Natural killer cell treated with Interleukin-12 subunit alpha and Interleukin-12 subunit beta and Interleukin-15 and Interleukin-18, amount 100 ng/mL, for 72 hours (primary cell): ENCODE measurements at regions not wholly inside any gene's neighbourhood (a gene's known extent, or its start where the extent isn't known, plus 50 kb on each side); places are given as distances from the start of the nearest gene placed in this dataset.

ENCODE experiments used
- ATAC-seq, 2 donors: fragments of 150-1000 bp; cut with Tn5 transposase in 1 of 2; sonication (Bioruptor Pico), chemical (Tn5 transposase) in 1 of 2; 2 replicates each; pipeline ENCODE4 v1.10.0; 2021
- DNase-seq: peaks from one replicate; pipeline ENCODE4 v3.0.0; 2022; ENCODE audit warnings: low spot score
- H3K27ac Mint-ChIP-seq, 2 donors: 1 replicate in 1 of 2; 2 replicates in 1 of 2; pipeline ENCODE4 v1.8.0; 2022; ENCODE audit warnings: mixed read lengths in 2 of 2, mild to moderate bottlenecking in 1 of 2, moderate library complexity in 1 of 2
- H3K27me3 Mint-ChIP-seq, 2 donors: 1 replicate in 1 of 2; 2 replicates in 1 of 2; pipeline ENCODE4 v1.8.0; 2022; ENCODE audit warnings: mixed read lengths in 2 of 2
- H3K36me3 Mint-ChIP-seq: one replicate; pipeline ENCODE4 v1.8.0; 2022; ENCODE audit warnings: mixed read lengths
- H3K4me1 Mint-ChIP-seq, 2 donors: 1 replicate in 1 of 2; 2 replicates in 1 of 2; pipeline ENCODE4 v1.8.0; 2022; ENCODE audit warnings: low read depth in 2 of 2, mixed read lengths in 2 of 2, mild to moderate bottlenecking in 1 of 2
- H3K4me3 Mint-ChIP-seq: one replicate; pipeline ENCODE4 v1.8.0; 2022; ENCODE audit warnings: mixed read lengths
- H3K9me3 Mint-ChIP-seq: 2 replicates; pipeline ENCODE4 v1.8.0; 2022; ENCODE audit warnings: mixed read lengths

DNA sequence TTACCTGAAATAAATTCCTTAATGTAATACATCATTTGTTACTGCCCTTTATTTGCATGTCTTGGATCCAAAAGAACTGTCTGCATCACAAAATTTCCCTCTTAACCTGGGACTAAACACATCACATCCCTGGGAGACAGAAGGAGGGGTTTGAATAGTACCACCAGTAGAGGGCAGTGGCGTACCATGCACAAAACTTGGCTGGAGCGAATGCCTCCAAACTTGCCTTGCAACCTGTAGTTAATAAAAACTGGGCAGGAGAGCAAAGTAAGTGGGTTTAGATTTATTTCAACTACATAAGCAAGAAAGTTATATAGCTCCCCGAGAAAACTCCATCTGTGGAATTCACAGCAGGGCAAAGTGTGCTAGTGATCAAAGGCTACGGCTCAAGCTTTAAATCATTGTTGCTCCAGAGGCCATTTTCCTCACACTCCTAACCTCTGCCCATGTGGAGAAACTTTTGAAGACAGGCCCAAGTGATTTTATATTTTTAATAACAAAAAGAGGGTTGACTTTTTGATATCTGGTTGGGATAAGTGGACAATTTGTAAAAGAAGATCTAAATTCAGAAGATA is 1176.7 kb upstream of the SEL1L start:
- Mint-ChIP-seq H3K36me3 (no peaks in the 10 kb centered on the region), H3K4me3 (no peak overlapping the region), H3K27ac (no peak overlapping the region), H3K9me3 (no peaks in the 10 kb centered on the region), H3K4me1 (no peaks in the 10 kb centered on the region), H3K27me3 (no peaks in the 10 kb centered on the region)
- DNase-seq, result no peak
- no peak for ATAC-seq

DNA sequence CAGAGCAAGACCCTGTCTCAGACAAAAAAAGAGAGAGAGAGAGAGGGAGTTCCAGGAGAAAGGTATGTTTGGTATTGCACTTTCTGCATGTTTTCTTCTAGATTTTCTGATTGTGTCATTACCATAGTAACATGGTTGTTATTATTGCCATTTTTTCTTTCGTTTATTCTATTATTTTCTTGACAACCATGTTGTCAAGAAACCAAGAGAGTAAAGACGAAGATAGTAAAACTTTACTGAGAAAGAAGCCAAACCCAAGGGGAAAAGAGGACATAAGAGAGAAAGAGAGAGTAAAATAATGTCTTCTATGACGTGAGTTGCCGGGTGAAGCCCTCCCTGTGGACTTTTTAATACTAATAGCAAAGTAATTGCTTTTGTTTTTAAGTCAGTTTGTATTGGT is 1186.0 kb upstream of the SEL1L start:
- no peaks in the 10 kb centered on the region for H3K4me1 Mint-ChIP-seq
- peaks cover 13% of the 10 kb centered on the region for H3K36me3 Mint-ChIP-seq
- DNase-seq, result no peak
- peaks cover 8% of the 10 kb centered on the region for H3K9me3 Mint-ChIP-seq
- H3K27ac Mint-ChIP-seq, result no peak overlapping the region
- H3K4me3 Mint-ChIP-seq, result no peak overlapping the region
- H3K27me3 Mint-ChIP-seq, result no peaks in the 10 kb centered on the region
- no peak for ATAC-seq

DNA sequence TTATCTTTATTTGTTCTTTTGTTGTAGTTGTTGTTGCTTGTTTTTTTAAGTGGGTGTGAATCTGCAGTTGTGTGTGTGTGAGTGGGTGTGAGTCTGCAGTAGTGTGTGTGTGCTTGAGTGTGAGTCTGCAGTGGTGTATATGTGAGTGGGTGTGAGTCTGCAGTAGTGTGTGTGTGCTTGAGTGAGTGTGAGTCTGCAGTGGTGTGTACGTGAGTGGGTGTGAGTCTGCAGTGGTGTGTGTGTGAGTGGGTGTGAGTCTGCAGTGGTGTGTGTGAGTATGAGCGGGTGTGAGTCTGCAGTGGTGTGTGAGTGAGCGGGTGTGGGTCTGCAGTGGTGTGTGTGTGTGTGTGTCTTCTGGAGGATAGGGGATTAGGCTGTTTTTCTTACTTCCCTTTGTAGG is 1186.8 kb upstream of the SEL1L start:
- no peak overlapping the region for H3K4me3 Mint-ChIP-seq
- no peak overlapping the region for H3K27ac Mint-ChIP-seq
- H3K36me3 Mint-ChIP-seq, result peaks cover 18% of the 10 kb centered on the region
- H3K9me3 Mint-ChIP-seq, result peaks cover 13% of the 10 kb centered on the region
- no peak for ATAC-seq
- no peaks in the 10 kb centered on the region for H3K4me1 Mint-ChIP-seq
- H3K27me3 Mint-ChIP-seq, result no peaks in the 10 kb centered on the region
- DNase-seq, result no peak

DNA sequence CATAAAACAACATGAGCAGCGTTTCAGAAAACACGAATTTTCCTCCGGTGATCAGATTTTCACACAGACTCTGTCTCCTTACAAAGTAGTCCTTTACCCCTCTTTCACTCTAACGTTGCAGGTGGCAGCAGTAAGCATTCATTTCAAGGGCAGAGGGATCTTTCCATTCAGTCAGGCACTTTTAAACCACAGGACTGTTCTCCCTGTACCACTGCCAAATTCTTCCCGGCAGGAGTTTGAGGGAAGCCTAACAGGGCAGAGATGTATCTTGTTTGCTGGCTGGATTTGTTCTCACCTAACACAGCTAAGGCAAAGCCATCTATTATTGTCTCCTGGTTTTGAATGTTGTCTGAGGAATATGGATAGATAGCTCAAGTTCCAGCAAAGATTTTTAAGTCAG is 1187.3 kb upstream of the SEL1L start:
- Mint-ChIP-seq H3K4me3 (no peak overlapping the region), H3K36me3 (peaks cover 18% of the 10 kb centered on the region), H3K27ac (no peak overlapping the region), H3K4me1 (no peaks in the 10 kb centered on the region), H3K9me3 (peaks cover 13% of the 10 kb centered on the region), H3K27me3 (no peaks in the 10 kb centered on the region)
- no peak for ATAC-seq
- no peak for DNase-seq

DNA sequence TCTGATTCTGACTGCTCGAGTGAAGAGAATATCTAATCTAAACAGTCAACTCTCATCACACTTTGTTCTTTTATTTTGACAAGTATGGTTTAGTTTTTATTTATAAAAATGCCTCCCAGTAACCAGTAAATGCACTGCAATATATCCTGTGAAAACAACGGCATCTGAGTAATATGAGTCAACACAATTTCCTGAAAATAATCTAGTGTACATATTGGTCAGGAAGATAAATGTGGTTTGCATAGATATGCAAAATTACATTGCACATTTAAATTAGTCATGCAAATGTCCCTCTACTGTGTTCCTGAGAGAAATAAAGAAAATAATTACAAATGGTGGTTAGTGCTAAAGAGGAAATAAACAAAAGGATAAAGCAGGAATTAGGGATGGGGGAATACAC is 1190.7 kb upstream of the SEL1L start:
- Mint-ChIP-seq H3K9me3 (peaks cover 24% of the 10 kb centered on the region), H3K4me3 (no peak overlapping the region), H3K4me1 (no peaks in the 10 kb centered on the region), H3K27ac (no peak overlapping the region), H3K36me3 (peaks cover 16% of the 10 kb centered on the region), H3K27me3 (no peaks in the 10 kb centered on the region)
- ATAC-seq, result no peak
- DNase-seq, result no peak

DNA sequence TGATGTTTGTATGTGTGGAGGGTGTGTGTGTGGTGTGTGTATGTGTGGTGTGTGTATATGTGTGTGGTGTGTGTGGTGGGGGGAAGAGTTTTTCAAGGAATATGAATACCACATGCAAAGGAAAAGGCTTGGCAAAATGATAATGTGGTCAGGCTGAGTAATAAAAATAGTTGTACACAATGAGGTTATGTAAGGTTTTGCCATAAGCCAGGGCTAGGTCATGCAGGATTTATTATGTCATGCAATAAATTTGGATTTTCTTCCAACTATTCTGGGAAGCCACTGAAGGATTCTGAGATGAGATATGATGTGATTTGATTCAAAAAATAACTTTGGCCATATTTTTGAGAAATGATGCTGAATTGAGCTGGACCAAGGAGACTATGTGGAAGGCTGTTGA is 1191.6 kb upstream of the SEL1L start:
- H3K9me3 Mint-ChIP-seq, result peaks cover 23% of the 10 kb centered on the region
- peaks cover 12% of the 10 kb centered on the region for H3K36me3 Mint-ChIP-seq
- no peak overlapping the region for H3K27ac Mint-ChIP-seq
- H3K4me3 Mint-ChIP-seq, result no peak overlapping the region
- ATAC-seq (no peak), DNase-seq (no peak)
- no peaks in the 10 kb centered on the region for H3K4me1 Mint-ChIP-seq
- H3K27me3 Mint-ChIP-seq, result no peaks in the 10 kb centered on the region

DNA sequence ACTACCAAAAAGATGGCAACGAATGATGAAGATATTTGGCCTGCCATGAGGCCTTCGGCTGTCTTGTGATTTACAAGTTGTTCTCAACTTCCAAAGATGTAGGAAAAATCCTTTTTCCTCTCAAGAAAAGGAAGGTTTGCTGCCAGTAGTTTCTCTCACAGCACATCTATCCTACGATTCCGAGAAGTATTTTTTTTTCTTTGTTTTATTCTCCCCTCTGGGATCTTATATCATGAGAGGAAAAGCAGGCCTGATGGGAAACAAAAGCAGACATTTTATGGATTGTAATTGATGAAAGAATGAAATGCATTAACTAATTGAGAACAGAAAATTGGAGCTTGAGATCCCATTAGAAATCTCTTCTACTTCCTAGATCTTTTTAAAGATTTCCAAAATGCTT is 1197.9 kb upstream of the SEL1L start:
- H3K27ac Mint-ChIP-seq, result no peak overlapping the region
- peaks cover 20% of the 10 kb centered on the region for H3K9me3 Mint-ChIP-seq
- no peak for ATAC-seq
- no peaks in the 10 kb centered on the region for H3K27me3 Mint-ChIP-seq
- no peaks in the 10 kb centered on the region for H3K36me3 Mint-ChIP-seq
- no peak overlapping the region for H3K4me3 Mint-ChIP-seq
- no peaks in the 10 kb centered on the region for H3K4me1 Mint-ChIP-seq
- DNase-seq, result no peak

DNA sequence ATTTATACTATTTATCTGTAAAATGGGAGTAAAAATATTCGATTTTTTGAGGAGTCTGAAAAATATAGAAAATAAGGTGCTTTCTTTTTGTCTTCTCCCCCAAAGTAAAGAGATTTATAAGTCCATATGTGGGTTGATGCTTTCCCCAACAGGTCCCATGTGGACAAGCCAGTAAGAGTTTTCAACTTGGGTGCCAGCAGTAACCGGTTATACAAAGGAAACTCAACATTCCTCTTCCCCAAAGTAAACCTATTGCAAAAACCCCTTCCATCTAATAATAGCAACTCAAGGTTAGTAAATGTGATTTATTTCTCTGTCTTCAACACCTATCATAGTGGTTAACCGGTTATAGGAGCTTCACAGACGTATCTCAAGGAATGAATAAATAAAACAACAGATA is 1206.9 kb upstream of the SEL1L start:
- no peak for DNase-seq
- ATAC-seq, result no peak
- no peak overlapping the region for H3K4me3 Mint-ChIP-seq
- peaks cover 19% of the 10 kb centered on the region for H3K9me3 Mint-ChIP-seq
- no peak overlapping the region for H3K27ac Mint-ChIP-seq
- H3K36me3 Mint-ChIP-seq, result peaks cover 5% of the 10 kb centered on the region
- no peaks in the 10 kb centered on the region for H3K4me1 Mint-ChIP-seq
- no peaks in the 10 kb centered on the region for H3K27me3 Mint-ChIP-seq

DNA sequence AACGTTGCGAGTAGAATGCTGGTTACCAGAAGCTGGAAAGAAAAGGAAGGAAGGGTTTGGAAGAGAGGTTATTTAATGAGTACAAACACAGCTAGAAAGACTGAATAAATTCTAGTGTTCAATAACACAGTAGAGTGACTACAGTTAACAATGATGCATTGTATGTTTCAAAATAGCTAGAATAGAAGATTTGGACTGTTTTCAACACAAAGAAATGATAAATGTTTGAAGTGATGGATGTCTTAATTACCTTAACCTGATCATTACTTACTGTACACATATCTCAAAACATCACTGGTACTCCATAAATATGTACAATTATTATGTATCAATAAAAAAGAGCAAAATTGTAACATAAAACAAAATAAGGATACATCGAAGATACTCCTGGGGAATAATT is 1221.8 kb upstream of the SEL1L start:
- Mint-ChIP-seq H3K27ac (no peak overlapping the region), H3K9me3 (peaks cover 27% of the 10 kb centered on the region), H3K27me3 (no peaks in the 10 kb centered on the region), H3K4me1 (no peaks in the 10 kb centered on the region), H3K4me3 (no peak overlapping the region), H3K36me3 (peaks cover 8% of the 10 kb centered on the region)
- DNase-seq (no peak), ATAC-seq (no peak)

DNA sequence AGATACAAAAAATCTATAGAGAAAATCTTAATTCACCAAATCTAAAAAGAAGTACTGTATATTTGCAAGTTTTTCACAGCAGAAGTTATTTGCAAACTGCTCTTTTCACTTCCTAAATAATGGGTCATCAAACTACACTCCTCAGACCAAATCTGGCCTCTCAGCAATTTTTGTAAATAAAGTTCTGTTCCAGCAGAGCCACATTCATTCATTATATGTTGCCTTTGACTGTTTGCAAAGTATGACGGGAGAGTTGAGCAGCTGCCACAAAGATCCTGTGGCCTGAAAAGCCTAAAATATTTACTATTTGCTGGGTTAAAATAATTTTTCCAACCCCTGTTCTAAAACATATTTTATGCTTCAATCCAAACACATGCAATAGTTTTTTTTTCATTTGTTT is 1222.3 kb upstream of the SEL1L start:
- Mint-ChIP-seq H3K27me3 (no peaks in the 10 kb centered on the region), H3K36me3 (peaks cover 8% of the 10 kb centered on the region), H3K27ac (no peak overlapping the region), H3K4me3 (no peak overlapping the region), H3K4me1 (no peaks in the 10 kb centered on the region), H3K9me3 (peaks cover 27% of the 10 kb centered on the region)
- ATAC-seq (no peak), DNase-seq (no peak)

DNA sequence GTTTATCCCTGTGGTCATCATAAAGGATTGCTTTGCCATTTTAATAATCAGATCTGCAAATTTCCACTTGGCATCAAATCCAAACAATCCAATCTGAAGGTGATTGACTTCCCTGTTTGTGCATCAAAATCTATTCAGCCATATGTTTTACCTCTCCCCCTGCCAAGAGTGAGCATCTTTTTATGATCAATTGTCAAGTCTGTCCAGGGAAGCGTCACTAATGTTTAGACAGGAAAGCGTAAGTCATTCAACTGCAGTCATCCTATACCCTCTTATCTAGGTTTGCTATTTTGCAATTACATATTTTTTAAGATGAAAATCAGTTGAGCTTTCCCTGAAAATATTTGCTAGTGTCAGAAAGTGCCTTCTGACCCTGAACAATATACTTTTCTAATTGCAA is 1224.1 kb upstream of the SEL1L start:
- Mint-ChIP-seq H3K27me3 (no peaks in the 10 kb centered on the region), H3K4me1 (no peaks in the 10 kb centered on the region), H3K27ac (no peak overlapping the region), H3K4me3 (no peak overlapping the region), H3K36me3 (peaks cover 4% of the 10 kb centered on the region), H3K9me3 (peaks cover 24% of the 10 kb centered on the region)
- DNase-seq, result no peak
- no peak for ATAC-seq

DNA sequence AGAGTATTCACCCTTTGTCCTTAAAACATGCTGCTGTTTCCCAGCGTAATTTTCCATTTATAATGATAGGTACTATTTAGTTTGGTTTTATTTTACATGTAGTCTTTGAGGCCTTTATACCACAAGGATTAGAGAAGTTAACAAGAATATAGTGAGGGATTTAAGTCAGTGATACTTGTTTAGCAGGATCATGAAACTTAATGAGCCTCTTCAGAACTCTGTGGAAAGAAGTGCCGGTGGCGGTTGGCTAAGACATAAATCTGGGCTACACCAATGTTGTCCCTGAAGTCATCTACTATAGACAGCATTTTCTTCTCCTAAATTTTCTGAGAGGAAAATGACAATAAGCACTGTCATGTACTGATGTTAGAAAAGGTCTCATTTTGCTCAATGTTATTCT is 1226.0 kb upstream of the SEL1L start:
- no peak overlapping the region for H3K4me3 Mint-ChIP-seq
- H3K4me1 Mint-ChIP-seq, result no peaks in the 10 kb centered on the region
- peaks cover 22% of the 10 kb centered on the region for H3K9me3 Mint-ChIP-seq
- H3K36me3 Mint-ChIP-seq, result peaks cover 4% of the 10 kb centered on the region
- H3K27ac Mint-ChIP-seq, result no peak overlapping the region
- H3K27me3 Mint-ChIP-seq, result no peaks in the 10 kb centered on the region
- ATAC-seq (no peak), DNase-seq (no peak)

DNA sequence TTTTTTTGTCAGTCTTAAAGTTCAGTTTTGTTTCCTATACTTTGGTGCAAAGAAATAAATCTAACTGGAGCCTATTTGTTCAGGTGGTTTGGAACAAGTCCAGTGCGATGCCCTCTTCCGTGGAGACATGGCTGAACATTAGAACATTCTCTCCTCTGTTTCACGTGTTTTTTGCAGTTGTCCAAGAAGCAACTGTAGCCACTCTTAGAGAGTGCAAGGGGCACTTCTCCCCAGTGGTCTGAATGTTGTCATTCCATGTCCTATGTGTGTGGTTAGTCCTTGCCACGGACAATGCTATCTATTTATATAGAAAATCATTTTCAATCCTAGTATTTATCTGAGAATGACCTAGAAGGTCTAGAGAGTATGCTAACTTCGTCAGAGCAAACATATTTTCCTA is 1232.5 kb upstream of the SEL1L start:
- DNase-seq, result no peak
- Mint-ChIP-seq H3K4me1 (no peaks in the 10 kb centered on the region), H3K9me3 (peaks cover 12% of the 10 kb centered on the region), H3K4me3 (no peak overlapping the region), H3K36me3 (no peaks in the 10 kb centered on the region), H3K27me3 (no peaks in the 10 kb centered on the region), H3K27ac (no peak overlapping the region)
- ATAC-seq, result no peak

DNA sequence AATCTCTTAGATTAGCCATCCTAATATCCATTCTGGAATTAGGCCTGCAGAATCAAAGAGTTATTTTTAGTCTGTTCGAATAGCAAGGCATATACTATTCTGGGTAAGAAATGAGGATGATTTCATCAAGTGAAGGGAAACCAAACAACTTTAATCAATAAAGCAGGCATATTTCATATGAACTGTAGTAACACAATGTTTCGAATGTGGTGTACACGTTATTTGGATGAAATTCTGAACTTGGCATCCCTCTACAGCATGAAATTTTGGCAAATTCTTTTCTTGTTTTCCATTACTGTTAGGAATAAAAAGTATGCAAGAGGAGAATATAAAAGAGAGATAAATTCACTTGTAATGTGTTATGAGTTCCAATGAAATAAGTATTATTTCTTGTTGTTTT is 1233.3 kb upstream of the SEL1L start:
- no peaks in the 10 kb centered on the region for H3K27me3 Mint-ChIP-seq
- no peak overlapping the region for H3K4me3 Mint-ChIP-seq
- DNase-seq (no peak), ATAC-seq (no peak)
- no peaks in the 10 kb centered on the region for H3K4me1 Mint-ChIP-seq
- H3K36me3 Mint-ChIP-seq, result no peaks in the 10 kb centered on the region
- H3K27ac Mint-ChIP-seq, result no peak overlapping the region
- peaks cover 18% of the 10 kb centered on the region for H3K9me3 Mint-ChIP-seq

DNA sequence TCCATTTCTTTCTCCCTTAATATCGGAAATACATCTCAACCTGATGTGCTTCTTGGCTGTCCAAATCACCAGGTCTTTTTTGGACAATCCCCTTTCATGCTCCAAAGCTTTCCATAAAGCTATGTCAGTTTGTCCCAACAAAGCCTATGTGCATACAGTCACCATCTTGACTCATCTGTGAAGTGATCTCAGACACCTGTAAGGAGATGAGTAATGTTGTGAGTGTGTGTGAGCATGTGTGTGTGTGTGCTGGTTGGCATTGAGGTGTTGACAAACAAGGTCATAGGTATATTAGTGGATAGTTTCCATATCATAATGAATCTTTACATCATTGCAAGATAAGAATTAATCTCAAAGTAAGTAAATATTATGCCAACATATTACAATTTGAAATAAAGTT is 1243.3 kb upstream of the SEL1L start:
- no peaks in the 10 kb centered on the region for H3K4me1 Mint-ChIP-seq
- H3K27ac Mint-ChIP-seq, result no peak overlapping the region
- H3K4me3 Mint-ChIP-seq, result no peak overlapping the region
- DNase-seq (no peak), ATAC-seq (no peak)
- peaks cover 20% of the 10 kb centered on the region for H3K9me3 Mint-ChIP-seq
- H3K27me3 Mint-ChIP-seq, result no peaks in the 10 kb centered on the region
- H3K36me3 Mint-ChIP-seq, result no peaks in the 10 kb centered on the region
